ENCODE measurements at regions not wholly inside any gene's neighbourhood (a gene's known extent, or its start where the extent isn't known, plus 50 kb on each side); places are given as distances from the start of the nearest gene placed in this dataset.
"Not testable (repeated sequence)": the region's sequence is repeated elsewhere in the genome, so short reads cannot be mapped to it uniquely, and the experiment has no call there.

- no peak for DNase-seq
Observed at GRCh38 chr3:72533591-72534473, 314.4 kb downstream of the SHQ1 start.

GRCh38 chr3:72530426-72530825 lies 317.8 kb downstream of the SHQ1 start:
- no peak for DNase-seq

- DNase-seq = no peak
Observed at GRCh38 chr3:72529081-72529480, 319.2 kb downstream of the SHQ1 start.

- DNase-seq = no peak
Observed at GRCh38 chr3:72523429-72524151, 324.7 kb downstream of the SHQ1 start.

GRCh38 chr3:72520690-72521308 lies 327.4 kb downstream of the SHQ1 start:
- DNase-seq = peak; percentile 12

- DNase-seq = no peak
Observed at GRCh38 chr3:72519946-72520604, 328.2 kb downstream of the SHQ1 start.

- DNase-seq = no peak
Observed at GRCh38 chr3:72517921-72518424, 330.3 kb downstream of the SHQ1 start.

- no peak for DNase-seq
Observed at GRCh38 chr3:72517336-72517735, 330.9 kb downstream of the SHQ1 start.

- DNase-seq = no peak
Observed at GRCh38 chr3:72516361-72516760, 331.9 kb downstream of the SHQ1 start.

GRCh38 chr3:72515941-72516340 lies 332.3 kb downstream of the SHQ1 start:
- no peak for DNase-seq

- no peak for DNase-seq
Observed at GRCh38 chr3:72515281-72515680, 333.0 kb downstream of the SHQ1 start.

GRCh38 chr3:72510247-72510646 lies 338.0 kb downstream of the SHQ1 start:
- no peak for DNase-seq

GRCh38 chr3:72505539-72506405 lies 342.5 kb downstream of the SHQ1 start:
- DNase-seq = no peak

GRCh38 chr3:72497501-72497900 lies 350.7 kb downstream of the SHQ1 start:
- DNase-seq = not testable (repeated sequence)

GRCh38 chr3:72496051-72496670 lies 352.1 kb downstream of the SHQ1 start:
- no peak for DNase-seq

- DNase-seq = no peak
Observed at GRCh38 chr3:72494626-72495025, 353.6 kb downstream of the SHQ1 start.

GRCh38 chr3:72494130-72494529 lies 354.1 kb downstream of the SHQ1 start:
- DNase-seq = no peak

GRCh38 chr3:72492240-72492639 lies 356.0 kb downstream of the SHQ1 start:
- DNase-seq = no peak

GRCh38 chr3:72490688-72491435 lies 357.4 kb downstream of the SHQ1 start:
- no peak for DNase-seq

- DNase-seq = no peak
Observed at GRCh38 chr3:72489901-72490300, 358.3 kb downstream of the SHQ1 start.

GRCh38 chr3:72488738-72489035 lies 359.6 kb downstream of the SHQ1 start:
- DNase-seq = no peak
